ENCODE measurements at regions not wholly inside any gene's neighbourhood (a gene's known extent, or its start where the extent isn't known, plus 50 kb on each side); places are given as distances from the start of the nearest gene placed in this dataset.
"Not testable (repeated sequence)": the region's sequence is repeated elsewhere in the genome, so short reads cannot be mapped to it uniquely, and the experiment has no call there.

GRCh38 chr12:75623631-75624154 is 112.3 kb upstream of the KRR1 start:
- H3K27ac ChIP-seq (ENCODE audit: low read depth, low read length), result no peak overlapping the region
- no peaks in the 10 kb centered on the region for H3K36me3 ChIP-seq (ENCODE audit: control insufficient read depth, insufficient read depth, low read length)
- H3K4me1 ChIP-seq (ENCODE audit: control insufficient read depth, insufficient read depth, low read length), result peaks cover 14% of the 10 kb centered on the region
- H3K4me3 ChIP-seq (ENCODE audit: low read depth, low read length), result no peak overlapping the region
- H3K27me3 ChIP-seq (ENCODE audit: control insufficient read depth, insufficient read depth, low read length), result no peaks in the 10 kb centered on the region
- no peaks in the 10 kb centered on the region for H3K9me3 ChIP-seq (ENCODE audit: control insufficient read depth, insufficient read depth, low read depth, low read length)
- no peak overlapping the region for H3K9ac ChIP-seq (ENCODE audit: low read length)

DNA sequence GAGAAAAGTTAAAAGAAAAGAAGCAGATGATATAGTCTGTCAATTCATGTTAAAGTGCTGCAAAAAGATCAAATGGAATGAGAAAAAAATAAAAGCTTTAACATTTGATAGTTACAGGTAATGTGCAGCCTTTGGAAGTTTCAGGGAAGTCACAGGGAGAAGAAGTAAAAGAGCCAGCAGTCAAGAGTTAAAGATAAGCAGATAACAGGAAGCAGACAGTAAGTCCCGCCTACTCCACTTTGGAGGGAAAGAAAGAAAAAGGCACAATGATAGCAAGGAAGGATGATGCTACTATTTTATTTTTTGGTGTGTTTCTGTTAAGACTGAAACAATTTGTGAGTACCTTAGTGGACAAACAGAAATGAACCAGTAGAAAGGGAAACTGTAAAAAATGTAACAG is 111.1 kb upstream of the KRR1 start:
- H3K9ac ChIP-seq (ENCODE audit: low read length), result no peak overlapping the region
- no peaks in the 10 kb centered on the region for H3K9me3 ChIP-seq (ENCODE audit: control insufficient read depth, insufficient read depth, low read depth, low read length)
- H3K27ac ChIP-seq (ENCODE audit: low read depth, low read length), result no peak overlapping the region
- no peaks in the 10 kb centered on the region for H3K36me3 ChIP-seq (ENCODE audit: control insufficient read depth, insufficient read depth, low read length)
- no peak overlapping the region for H3K4me3 ChIP-seq (ENCODE audit: low read depth, low read length)
- H3K4me1 ChIP-seq (ENCODE audit: control insufficient read depth, insufficient read depth, low read length), result peaks cover 14% of the 10 kb centered on the region
- no peaks in the 10 kb centered on the region for H3K27me3 ChIP-seq (ENCODE audit: control insufficient read depth, insufficient read depth, low read length)

DNA sequence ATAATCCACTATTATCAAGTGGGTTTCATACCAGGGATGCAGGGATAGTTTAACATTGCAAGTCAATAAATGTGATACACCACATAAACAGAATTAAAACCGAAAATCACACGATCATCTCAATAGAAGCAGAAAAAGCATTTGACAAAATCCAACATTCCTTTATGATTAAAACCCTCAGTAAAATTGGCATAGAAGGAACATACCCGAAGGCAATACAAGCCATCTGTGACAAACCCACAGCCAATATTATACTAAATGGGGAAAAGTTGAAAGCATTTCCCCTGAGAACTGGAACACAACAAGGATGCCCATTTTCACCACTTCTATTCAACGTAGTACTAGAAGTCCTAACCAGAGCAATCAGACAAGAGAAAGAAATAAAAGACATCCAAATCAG is 103.0 kb upstream of the KRR1 start:
- not testable (repeated sequence) for H3K27ac ChIP-seq (ENCODE audit: low read depth, low read length); H3K9me3 ChIP-seq (ENCODE audit: control insufficient read depth, insufficient read depth, low read depth, low read length); H3K4me3 ChIP-seq (ENCODE audit: low read depth, low read length); H3K9ac ChIP-seq (ENCODE audit: low read length); H3K27me3 ChIP-seq (ENCODE audit: control insufficient read depth, insufficient read depth, low read length); H3K4me1 ChIP-seq (ENCODE audit: control insufficient read depth, insufficient read depth, low read length); H3K36me3 ChIP-seq (ENCODE audit: control insufficient read depth, insufficient read depth, low read length)

DNA sequence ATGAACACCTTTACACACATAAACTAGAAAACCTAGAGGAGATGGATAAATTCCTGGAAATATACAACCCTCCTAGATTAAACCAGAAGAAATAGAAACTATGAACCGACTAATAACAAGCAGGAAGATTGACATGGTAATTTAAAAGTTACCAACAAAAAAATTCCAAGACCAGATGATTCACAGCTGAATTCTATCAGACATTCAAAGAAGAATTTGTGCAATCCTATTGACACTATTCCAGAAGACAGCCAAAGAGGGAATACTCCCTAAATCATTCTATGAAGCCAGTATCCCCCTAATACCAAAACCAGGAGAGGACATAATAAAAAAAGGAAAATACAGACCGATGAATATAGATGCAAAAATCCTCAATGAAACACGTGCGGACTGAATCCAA is 102.6 kb upstream of the KRR1 start:
- H3K27me3 ChIP-seq (ENCODE audit: control insufficient read depth, insufficient read depth, low read length), result no peaks in the 10 kb centered on the region
- H3K9ac ChIP-seq (ENCODE audit: low read length), result no peak overlapping the region
- no peaks in the 10 kb centered on the region for H3K9me3 ChIP-seq (ENCODE audit: control insufficient read depth, insufficient read depth, low read depth, low read length)
- H3K4me3 ChIP-seq (ENCODE audit: low read depth, low read length), result no peak overlapping the region
- no peak overlapping the region for H3K27ac ChIP-seq (ENCODE audit: low read depth, low read length)
- H3K4me1 ChIP-seq (ENCODE audit: control insufficient read depth, insufficient read depth, low read length), result no peaks in the 10 kb centered on the region
- H3K36me3 ChIP-seq (ENCODE audit: control insufficient read depth, insufficient read depth, low read length), result no peaks in the 10 kb centered on the region

DNA sequence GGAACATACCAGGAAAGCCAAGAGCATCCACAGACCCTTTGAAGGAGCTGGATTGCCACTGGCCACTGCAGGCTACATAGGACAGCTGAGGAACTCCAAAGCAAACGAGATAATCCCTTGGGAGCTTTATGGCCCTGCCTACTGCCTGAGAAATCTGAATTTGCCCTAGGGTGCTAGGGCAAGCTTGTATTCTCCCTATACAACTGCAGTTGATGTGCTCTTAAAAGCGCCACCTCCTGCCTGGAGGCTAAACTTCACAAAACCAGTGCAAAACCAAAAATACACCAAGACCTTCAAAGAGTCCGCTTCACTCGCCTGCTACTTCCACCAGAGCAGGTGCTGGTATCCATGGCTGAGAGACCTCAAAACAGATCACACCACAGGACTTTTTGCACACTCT is 99.6 kb upstream of the KRR1 start:
- Histone ChIP-seq H3K27ac (ENCODE audit: low read depth, low read length) (no peak overlapping the region), H3K36me3 (ENCODE audit: control insufficient read depth, insufficient read depth, low read length) (no peaks in the 10 kb centered on the region), H3K9ac (ENCODE audit: low read length) (no peak overlapping the region), H3K9me3 (ENCODE audit: control insufficient read depth, insufficient read depth, low read depth, low read length) (no peaks in the 10 kb centered on the region), H3K27me3 (ENCODE audit: control insufficient read depth, insufficient read depth, low read length) (no peaks in the 10 kb centered on the region), H3K4me1 (ENCODE audit: control insufficient read depth, insufficient read depth, low read length) (no peaks in the 10 kb centered on the region), H3K4me3 (ENCODE audit: low read depth, low read length) (no peak overlapping the region)

- Histone ChIP-seq H3K4me1 (ENCODE audit: control insufficient read depth, insufficient read depth, low read length) (no peaks in the 10 kb centered on the region), H3K36me3 (ENCODE audit: control insufficient read depth, insufficient read depth, low read length) (no peaks in the 10 kb centered on the region), H3K9me3 (ENCODE audit: control insufficient read depth, insufficient read depth, low read depth, low read length) (no peaks in the 10 kb centered on the region), H3K4me3 (ENCODE audit: low read depth, low read length) (no peak overlapping the region), H3K27me3 (ENCODE audit: control insufficient read depth, insufficient read depth, low read length) (no peaks in the 10 kb centered on the region), H3K9ac (ENCODE audit: low read length) (no peak overlapping the region), H3K27ac (ENCODE audit: low read depth, low read length) (no peak overlapping the region)
These were observed 95.5 kb upstream of the KRR1 start for GRCh38 chr12:75606956-75607355.

DNA sequence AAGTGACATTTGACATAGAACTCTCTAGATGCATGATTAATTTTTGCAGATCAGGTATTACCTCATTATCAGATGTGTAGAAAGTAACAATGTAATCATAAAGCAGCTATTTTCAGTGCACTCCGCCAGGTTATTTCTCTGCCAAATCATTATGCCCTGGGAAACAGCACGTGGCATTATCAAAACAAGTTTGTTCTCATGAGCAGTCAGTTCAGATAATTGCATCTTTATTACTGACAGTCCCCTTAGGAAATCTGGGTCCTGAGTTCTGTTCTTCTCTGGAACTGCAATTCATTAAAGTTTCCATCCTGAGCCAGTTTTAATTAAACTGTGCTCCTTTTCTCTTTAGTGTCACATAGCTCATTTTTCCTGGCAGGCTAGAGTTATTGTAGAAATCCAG is 94.7 kb upstream of the KRR1 start:
- Histone ChIP-seq H3K4me3 (ENCODE audit: low read depth, low read length) (no peak overlapping the region), H3K9ac (ENCODE audit: low read length) (no peak overlapping the region), H3K27me3 (ENCODE audit: control insufficient read depth, insufficient read depth, low read length) (no peaks in the 10 kb centered on the region), H3K36me3 (ENCODE audit: control insufficient read depth, insufficient read depth, low read length) (no peaks in the 10 kb centered on the region), H3K27ac (ENCODE audit: low read depth, low read length) (no peak overlapping the region), H3K4me1 (ENCODE audit: control insufficient read depth, insufficient read depth, low read length) (no peaks in the 10 kb centered on the region), H3K9me3 (ENCODE audit: control insufficient read depth, insufficient read depth, low read depth, low read length) (no peaks in the 10 kb centered on the region)

- H3K9ac ChIP-seq (ENCODE audit: low read length), result no peak overlapping the region
These were observed 92.1 kb upstream of the KRR1 start for GRCh38 chr12:75603475-75603874.

DNA sequence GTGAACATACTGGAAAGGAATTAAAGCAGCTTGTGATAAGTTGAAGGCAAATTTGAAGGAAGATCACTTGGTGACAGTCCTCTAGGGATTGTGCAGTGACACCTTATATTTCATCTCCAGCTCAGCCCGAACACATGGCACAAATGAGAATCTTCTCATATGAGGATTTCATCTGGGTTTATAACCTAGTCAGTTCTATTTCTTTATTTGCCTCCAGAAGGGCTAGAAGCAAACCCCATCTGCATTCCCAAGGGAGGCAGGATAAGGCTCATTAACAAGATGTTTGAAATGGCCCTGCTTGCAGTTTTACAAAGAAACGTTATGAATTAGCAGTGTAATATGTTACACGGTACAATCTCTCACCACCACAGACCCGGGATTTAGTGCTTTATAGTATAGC is 90.7 kb upstream of the KRR1 start:
- H3K36me3 ChIP-seq (ENCODE audit: control insufficient read depth, insufficient read depth, low read length), result no peaks in the 10 kb centered on the region
- no peaks in the 10 kb centered on the region for H3K4me1 ChIP-seq (ENCODE audit: control insufficient read depth, insufficient read depth, low read length)
- no peak overlapping the region for H3K9ac ChIP-seq (ENCODE audit: low read length)
- no peaks in the 10 kb centered on the region for H3K9me3 ChIP-seq (ENCODE audit: control insufficient read depth, insufficient read depth, low read depth, low read length)
- H3K4me3 ChIP-seq (ENCODE audit: low read depth, low read length), result no peak overlapping the region
- no peak overlapping the region for H3K27ac ChIP-seq (ENCODE audit: low read depth, low read length)
- no peaks in the 10 kb centered on the region for H3K27me3 ChIP-seq (ENCODE audit: control insufficient read depth, insufficient read depth, low read length)

More at GRCh38 chr12:75603475-75603874, 92.1 kb upstream of the KRR1 start:
- Histone ChIP-seq H3K4me3 (ENCODE audit: low read depth, low read length) (no peak overlapping the region), H3K9me3 (ENCODE audit: control insufficient read depth, insufficient read depth, low read depth, low read length) (no peaks in the 10 kb centered on the region), H3K27me3 (ENCODE audit: control insufficient read depth, insufficient read depth, low read length) (no peaks in the 10 kb centered on the region), H3K4me1 (ENCODE audit: control insufficient read depth, insufficient read depth, low read length) (no peaks in the 10 kb centered on the region), H3K27ac (ENCODE audit: low read depth, low read length) (no peak overlapping the region), H3K36me3 (ENCODE audit: control insufficient read depth, insufficient read depth, low read length) (no peaks in the 10 kb centered on the region)

DNA sequence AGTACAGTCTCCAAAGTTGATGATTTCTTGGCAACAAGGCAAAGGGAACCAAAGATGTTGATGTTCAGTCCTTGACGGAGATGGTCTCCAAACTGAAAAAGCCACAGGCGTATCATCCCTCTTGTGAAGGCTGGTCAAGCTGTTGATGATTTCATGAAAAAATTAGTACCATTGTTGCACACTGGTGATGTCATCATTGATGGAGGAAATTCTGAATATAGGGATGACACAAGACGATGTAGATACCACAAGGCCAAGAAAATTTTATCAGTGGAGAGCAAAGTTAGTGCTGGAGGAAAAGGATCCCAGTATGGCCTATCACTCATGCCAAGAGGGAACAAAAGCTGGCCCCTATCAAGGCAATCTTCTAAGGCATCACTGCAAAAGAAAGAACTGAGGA is 88.7 kb upstream of the KRR1 start:
- H3K9ac ChIP-seq (ENCODE audit: low read length), result no peak overlapping the region
- no peak overlapping the region for H3K4me3 ChIP-seq (ENCODE audit: low read depth, low read length)
- H3K27ac ChIP-seq (ENCODE audit: low read depth, low read length), result no peak overlapping the region

GRCh38 chr12:75599061-75599460 is 87.7 kb upstream of the KRR1 start:
- Histone ChIP-seq H3K9ac (ENCODE audit: low read length) (no peak overlapping the region), H3K4me1 (ENCODE audit: control insufficient read depth, insufficient read depth, low read length) (no peaks in the 10 kb centered on the region), H3K4me3 (ENCODE audit: low read depth, low read length) (no peak overlapping the region), H3K27ac (ENCODE audit: low read depth, low read length) (no peak overlapping the region), H3K9me3 (ENCODE audit: control insufficient read depth, insufficient read depth, low read depth, low read length) (0 out of 2 replicates have a peak, but pooled peaks cover 4% of the 10 kb centered on the region), H3K27me3 (ENCODE audit: control insufficient read depth, insufficient read depth, low read length) (no peaks in the 10 kb centered on the region), H3K36me3 (ENCODE audit: control insufficient read depth, insufficient read depth, low read length) (no peaks in the 10 kb centered on the region)

More for the DNA sequence above, 88.7 kb upstream of the KRR1 start:
- H3K9me3 ChIP-seq (ENCODE audit: control insufficient read depth, insufficient read depth, low read depth, low read length), result no peaks in the 10 kb centered on the region
- no peaks in the 10 kb centered on the region for H3K36me3 ChIP-seq (ENCODE audit: control insufficient read depth, insufficient read depth, low read length)
- H3K4me1 ChIP-seq (ENCODE audit: control insufficient read depth, insufficient read depth, low read length), result no peaks in the 10 kb centered on the region
- no peaks in the 10 kb centered on the region for H3K27me3 ChIP-seq (ENCODE audit: control insufficient read depth, insufficient read depth, low read length)

DNA sequence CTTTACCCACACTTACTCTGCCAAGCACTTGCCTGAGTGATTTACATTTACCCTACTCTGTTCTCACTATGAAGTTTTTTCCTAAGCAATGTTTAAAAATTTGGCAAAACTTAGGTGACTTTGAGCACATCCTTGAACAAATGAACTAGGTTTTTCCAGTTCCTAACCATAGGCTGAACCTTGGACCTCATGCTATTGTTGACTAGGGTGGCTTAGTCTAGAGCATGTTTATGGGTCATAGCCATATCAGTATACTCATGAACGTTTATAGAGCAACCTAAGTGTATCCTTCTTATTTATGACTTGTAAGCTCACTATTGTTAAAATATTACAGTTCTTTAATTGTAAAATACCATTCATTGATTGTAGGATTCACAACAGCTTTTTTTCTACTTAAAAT is 85.0 kb upstream of the KRR1 start:
- H3K36me3 ChIP-seq (ENCODE audit: control insufficient read depth, insufficient read depth, low read length), result no peaks in the 10 kb centered on the region
- no peaks in the 10 kb centered on the region for H3K4me1 ChIP-seq (ENCODE audit: control insufficient read depth, insufficient read depth, low read length)
- H3K27me3 ChIP-seq (ENCODE audit: control insufficient read depth, insufficient read depth, low read length), result no peaks in the 10 kb centered on the region
- no peak overlapping the region for H3K4me3 ChIP-seq (ENCODE audit: low read depth, low read length)
- no peak overlapping the region for H3K27ac ChIP-seq (ENCODE audit: low read depth, low read length)
- no peak overlapping the region for H3K9ac ChIP-seq (ENCODE audit: low read length)
- H3K9me3 ChIP-seq (ENCODE audit: control insufficient read depth, insufficient read depth, low read depth, low read length), result 0 out of 2 replicates have a peak, but pooled peaks cover 4% of the 10 kb centered on the region
